GM19238 (cell line): ENCODE measurements at regions not wholly inside any gene's neighbourhood (a gene's known extent, or its start where the extent isn't known, plus 50 kb on each side); places are given as distances from the start of the nearest gene placed in this dataset.
A peak's percentile ranks its signal among the peaks of the same experiment; 100 is the strongest.
"Not testable (repeated sequence)": the region's sequence is repeated elsewhere in the genome, so short reads cannot be mapped to it uniquely, and the experiment has no call there.

ENCODE experiments used
- DNase-seq: peaks from one replicate; pipeline ENCODE4 v3.0.0; 2011; ENCODE audit warnings: low spot score; ENCODE audit not compliant: insufficient read length

- DNase-seq = no peak
Measured at GRCh38 chr12:107581619-107582015, 104.0 kb upstream of the PWP1 start.

GRCh38 chr12:107583551-107583950 is 102.0 kb upstream of the PWP1 start:
- DNase-seq = no peak

- DNase-seq = no peak
Measured at GRCh38 chr12:107584563-107584962, 101.0 kb upstream of the PWP1 start.

- no peak for DNase-seq
Measured at GRCh38 chr12:107586256-107586970, 99.2 kb upstream of the PWP1 start.

- DNase-seq = no peak
Measured at GRCh38 chr12:107590413-107590812, 95.2 kb upstream of the PWP1 start.

GRCh38 chr12:107590814-107591375 is 94.7 kb upstream of the PWP1 start:
- DNase-seq = no peak

- DNase-seq = no peak
Measured at GRCh38 chr12:107593713-107594381, 91.8 kb upstream of the PWP1 start.

- DNase-seq = no peak
Measured at GRCh38 chr12:107594995-107595394, 90.6 kb upstream of the PWP1 start.

GRCh38 chr12:107597695-107598410 is 87.7 kb upstream of the PWP1 start:
- no peak for DNase-seq

- DNase-seq = no peak
Measured at GRCh38 chr12:107598906-107599305, 86.7 kb upstream of the PWP1 start.

GRCh38 chr12:107600581-107601144 is 84.9 kb upstream of the PWP1 start:
- DNase-seq = no peak

GRCh38 chr12:107602446-107602845 is 83.2 kb upstream of the PWP1 start:
- DNase-seq = no peak

GRCh38 chr12:107605293-107605692 is 80.3 kb upstream of the PWP1 start:
- DNase-seq = no peak

GRCh38 chr12:107607464-107608392 is 77.9 kb upstream of the PWP1 start:
- peak; percentile 73 for DNase-seq

GRCh38 chr12:107608779-107609178 is 76.8 kb upstream of the PWP1 start:
- DNase-seq = not testable (repeated sequence)

GRCh38 chr12:107610021-107610859 is 75.4 kb upstream of the PWP1 start:
- DNase-seq = no peak

- no peak for DNase-seq
Measured at GRCh38 chr12:107612508-107612907, 73.1 kb upstream of the PWP1 start.

- DNase-seq = no peak
Measured at GRCh38 chr12:107616941-107617340, 68.7 kb upstream of the PWP1 start.

- no peak for DNase-seq
Measured at GRCh38 chr12:107618106-107618505, 67.5 kb upstream of the PWP1 start.

GRCh38 chr12:107619831-107620230 is 65.8 kb upstream of the PWP1 start:
- DNase-seq = no peak
